GM21515 (cell line): ENCODE measurements at regions not wholly inside any gene's neighbourhood (a gene's known extent, or its start where the extent isn't known, plus 50 kb on each side); places are given as distances from the start of the nearest gene placed in this dataset.
"Not testable (repeated sequence)": the region's sequence is repeated elsewhere in the genome, so short reads cannot be mapped to it uniquely, and the experiment has no call there.

Experiments
- ATAC-seq: cut with Tn5 transposase; IDR thresholded peaks from one replicate; pipeline ENCODE4 v1.9.1; 2021; ENCODE audit not compliant: unreplicated experiment

DNA sequence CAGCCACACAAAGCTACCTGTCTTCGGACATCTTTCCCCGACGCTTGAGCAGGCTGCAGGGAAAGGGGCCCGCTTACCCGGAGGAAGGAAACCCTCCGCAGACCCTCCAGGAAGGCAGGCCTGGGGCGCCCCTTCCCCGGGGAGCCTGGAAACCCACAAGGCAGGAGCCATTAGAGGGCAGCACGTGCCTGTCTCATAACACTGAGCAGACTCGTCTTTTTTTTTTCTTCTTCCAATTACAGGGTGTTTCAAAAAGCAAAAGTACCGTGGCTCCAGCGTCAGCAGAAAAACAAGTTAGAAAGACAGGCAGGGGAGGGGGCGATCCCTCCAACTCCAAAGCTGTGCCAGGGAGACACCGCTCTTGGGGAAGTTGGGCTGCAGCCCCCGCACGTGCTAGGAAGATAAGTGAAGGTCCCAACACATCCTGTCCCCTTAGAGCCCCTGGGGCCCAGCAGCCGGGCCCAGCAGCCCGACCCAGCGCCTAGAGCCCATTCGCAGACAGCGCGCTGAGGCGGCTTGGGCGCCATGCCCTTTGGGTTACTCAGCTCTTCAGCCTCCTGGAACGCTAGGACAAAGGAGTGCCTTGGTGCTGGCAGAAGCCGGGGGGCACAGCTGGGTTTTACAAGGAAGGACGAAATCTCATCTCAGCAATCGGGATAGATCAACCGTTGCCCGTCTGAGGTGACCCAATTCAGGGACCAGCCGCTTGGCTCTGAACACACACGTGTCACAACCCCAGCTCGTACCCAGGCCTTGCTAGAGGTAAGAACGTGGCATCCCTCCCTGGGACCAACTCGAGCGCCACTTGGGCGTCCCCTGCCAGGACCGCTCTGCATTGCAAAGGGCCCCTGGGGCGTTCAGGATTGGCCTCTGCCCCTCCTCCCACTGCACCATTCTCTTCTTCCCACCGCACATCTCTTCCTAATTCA is 136.3 kb downstream of the LY86 start:
- ATAC-seq = no peak

DNA sequence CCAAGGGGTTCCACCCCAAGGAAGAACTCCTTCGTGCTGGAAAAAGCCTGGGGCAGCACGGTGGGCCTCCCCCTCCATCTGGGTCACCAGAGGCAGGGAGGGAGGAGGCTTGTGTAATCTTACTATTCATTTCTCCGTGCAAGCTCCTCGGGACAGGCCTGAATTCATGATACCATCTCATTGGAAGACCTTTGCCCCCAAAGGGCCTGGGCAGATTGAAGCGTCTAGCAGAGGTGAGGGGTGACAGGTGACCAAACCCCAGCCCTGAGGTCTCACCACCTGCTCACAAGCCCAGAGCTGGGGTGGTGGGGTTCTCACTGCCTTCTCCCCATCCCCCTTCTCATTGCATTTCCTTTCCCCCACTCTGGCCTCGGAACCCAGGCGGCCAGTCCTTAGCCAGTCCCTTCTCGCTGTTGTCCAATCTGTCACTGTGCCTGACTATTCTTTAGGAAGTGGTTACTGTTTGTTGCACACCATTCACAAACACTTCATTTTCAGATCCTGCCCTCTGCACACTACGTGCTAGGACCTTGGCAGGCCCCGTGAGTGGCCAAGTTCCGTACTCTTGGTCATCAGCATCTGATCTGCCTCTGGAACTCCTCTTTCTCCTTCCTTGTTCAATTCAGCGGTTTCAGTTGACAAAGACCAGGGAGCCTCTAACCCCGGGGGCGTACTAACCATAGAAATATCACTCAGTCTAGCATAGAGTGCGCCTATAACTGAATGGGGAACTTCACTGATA is 137.1 kb downstream of the LY86 start:
- no peak for ATAC-seq

DNA sequence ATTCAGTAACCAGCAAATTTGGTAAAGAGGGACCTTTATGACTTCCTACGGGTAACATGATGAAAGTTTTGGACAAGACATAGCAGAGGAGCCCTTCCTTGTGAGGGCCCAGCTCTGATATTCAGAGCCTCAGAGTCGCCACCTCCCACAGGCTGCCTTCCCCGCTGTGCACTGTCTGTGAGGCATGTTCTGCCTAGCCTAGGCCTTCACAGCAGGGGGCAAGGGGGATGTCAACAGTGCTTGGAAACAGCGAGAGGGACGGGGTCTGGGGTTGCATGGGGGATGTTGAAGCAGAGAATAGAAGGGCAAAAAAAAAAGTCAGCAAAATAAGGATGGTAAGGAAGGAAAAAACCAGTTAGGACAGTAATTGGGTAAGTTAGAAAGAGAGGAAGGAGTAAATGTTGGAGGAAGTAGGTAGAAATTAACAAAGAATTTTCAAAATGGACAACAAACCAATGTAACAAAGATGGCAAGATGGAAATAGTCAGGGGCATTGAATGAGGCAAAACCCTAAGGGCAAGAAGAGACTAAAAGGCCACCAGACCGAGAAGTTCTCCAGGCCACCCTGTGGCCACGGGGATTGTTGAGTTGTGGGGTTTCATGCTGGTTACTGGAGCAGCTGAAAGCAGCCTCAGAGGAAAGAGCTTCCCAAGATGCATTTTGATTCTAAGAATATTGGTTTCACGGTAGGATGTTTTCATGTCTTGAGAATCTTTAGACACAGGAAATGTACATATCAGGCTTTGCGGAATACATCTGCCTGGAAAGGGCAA is 139.8 kb downstream of the LY86 start:
- ATAC-seq = no peak

DNA sequence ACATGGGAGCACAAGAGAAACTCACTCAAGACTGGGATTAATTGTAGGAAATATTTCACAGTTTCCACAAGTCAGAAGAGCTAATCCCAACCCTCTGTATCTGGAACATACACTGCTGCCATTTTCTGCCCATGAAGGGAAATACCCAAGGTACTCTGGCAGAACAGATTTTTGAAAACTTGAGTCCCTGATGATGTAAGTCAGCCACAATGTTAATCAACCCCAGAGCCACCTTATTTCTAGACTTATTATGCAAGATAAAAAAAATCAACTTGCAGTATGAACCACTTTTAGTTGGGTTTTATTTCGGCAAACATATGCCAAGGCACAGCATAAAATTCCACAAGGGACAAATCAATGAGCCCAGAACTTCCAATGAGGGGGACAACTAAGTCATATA is 141.5 kb downstream of the LY86 start:
- ATAC-seq = no peak

DNA sequence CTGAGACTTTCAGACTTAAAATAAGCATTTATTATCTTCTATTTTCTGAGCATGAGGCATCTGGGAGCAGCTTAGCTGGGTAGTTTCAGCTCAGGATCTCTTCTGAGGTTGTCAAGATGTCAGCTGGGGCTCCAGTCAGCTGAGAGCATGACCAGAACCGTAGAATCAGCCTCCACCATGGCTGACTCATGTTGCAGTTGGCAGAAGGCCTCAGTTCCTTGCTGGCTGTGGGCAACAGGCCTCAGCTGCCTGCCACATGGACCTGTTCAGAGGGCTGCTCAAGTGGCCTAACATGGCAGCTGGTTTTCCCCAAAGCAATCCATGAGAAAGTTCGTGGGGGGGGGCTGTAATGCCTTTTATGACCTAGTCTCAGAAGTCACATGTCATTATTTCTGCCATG is 142.3 kb downstream of the LY86 start:
- no peak for ATAC-seq

DNA sequence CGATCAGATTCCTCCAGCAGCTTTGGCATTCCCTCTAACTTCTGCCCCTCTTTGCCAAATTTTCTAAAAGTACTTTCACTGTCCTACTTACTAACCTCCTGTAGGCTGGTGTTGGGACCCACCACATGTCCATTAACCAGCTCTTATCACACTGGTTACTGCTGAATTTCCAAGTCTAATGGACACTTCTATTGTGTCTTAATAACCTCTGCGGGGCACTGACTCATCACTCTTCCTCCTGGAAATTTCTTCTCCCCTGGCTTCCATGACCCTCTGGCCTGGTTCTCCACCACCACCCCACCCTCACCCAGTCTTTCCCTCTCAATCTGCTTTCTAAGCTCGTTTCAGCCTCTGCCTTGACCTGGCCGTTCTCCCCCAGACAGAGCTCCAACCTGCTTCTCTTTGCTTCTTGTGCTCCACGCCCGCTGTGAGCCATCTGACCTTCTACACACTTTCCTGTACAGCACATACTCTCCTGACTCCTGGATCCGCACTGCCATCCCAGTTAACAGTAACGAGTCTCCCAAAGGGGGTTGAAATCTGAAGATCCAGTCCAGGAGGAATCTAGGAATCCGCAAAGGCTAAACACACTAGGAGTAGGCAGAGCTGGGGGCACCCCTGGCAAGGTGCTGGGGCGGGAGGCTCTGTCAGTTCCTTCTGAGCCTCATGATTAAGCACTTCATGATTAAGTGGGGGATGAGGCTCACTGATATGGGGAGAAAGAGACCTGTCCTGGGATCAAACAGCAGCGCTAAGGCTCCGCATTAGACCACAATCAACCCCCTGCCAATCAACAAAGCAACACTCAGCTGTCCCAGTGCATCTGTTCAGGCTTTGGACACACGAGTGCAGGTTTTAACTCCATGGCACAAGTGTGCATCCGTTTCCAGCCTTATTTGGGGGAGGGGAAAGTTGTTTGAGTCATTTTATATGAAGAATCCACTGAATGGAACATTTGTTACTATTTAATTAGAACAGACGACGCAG is 146.3 kb downstream of the LY86 start:
- ATAC-seq = no peak

DNA sequence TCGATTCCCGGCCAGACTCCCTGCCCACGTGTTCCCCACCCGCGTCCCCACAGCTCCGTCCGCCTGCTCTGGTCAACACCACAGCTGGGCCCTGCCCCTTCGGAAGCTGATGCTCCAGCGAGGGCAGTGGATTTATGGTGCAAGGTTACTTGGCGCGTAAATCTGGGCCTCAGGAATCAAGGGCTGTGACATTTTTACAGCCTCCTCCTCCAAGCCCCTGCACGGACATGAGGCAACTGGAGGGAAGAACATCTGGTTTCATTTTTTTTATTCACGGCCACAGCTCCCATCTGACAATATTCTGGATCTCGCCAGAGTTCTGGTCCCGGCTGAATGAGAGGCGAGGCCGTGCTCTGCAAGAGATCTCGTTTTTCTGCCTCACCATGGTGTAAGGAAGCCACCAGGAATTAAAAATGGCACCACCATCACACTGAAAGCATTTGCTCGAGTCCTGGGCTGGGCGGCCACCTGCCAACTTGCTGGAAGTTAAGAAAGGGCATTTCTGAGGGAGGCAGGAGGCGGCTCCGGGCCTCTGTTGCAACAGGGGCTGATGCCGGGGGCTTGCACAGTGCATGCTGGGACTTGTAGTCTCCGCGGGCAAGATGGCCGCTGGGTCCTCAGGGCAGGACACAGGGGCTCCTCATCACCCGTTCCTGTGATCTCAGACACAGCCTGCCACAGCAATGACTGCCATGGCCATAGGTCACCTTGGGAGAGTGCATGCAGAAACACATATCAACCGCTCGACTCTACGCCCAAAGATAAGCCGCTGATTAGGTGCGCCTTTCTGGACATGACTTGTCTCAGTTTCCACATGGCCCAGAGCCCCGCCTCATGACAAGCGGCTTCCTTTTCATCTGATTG is 148.5 kb downstream of the LY86 start:
- no peak for ATAC-seq

DNA sequence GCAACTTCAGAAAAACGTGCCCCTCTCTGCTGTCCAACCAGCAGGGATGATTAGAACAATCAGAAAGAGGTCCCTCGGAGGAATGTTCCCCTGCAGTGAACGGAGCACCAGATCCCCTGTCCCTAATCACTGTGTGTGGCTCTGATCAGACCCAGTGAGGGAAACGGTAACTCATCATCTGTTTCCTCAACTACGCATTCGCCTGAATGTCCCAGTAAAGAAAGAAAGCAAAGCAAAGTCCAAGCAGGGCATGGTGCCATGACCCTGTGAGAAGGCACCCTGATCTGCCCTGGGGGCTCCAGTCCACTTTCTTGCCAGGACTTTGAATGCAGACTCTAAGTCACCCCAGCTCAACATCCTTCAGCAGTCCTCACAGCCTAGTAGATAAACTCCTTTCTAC is 149.2 kb downstream of the LY86 start:
- ATAC-seq = no peak

DNA sequence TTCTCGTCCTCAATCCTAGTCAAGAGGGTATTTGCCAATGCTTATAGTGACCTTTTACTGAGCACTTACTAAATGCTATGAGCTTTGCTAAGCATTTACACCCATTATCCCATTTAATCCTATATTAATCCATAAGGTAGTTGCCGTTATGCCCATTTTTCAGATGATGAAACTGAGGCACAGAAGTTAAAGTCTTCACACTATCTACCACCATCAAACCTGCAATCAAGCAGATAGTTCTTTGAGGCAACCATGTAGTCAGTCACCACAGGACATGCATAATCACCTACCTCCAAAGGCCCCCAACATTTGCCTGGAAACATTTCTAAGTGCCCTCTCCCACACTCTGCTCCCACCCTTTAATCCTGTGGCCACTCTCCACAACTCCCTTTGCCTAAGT is 149.6 kb downstream of the LY86 start:
- no peak for ATAC-seq

DNA sequence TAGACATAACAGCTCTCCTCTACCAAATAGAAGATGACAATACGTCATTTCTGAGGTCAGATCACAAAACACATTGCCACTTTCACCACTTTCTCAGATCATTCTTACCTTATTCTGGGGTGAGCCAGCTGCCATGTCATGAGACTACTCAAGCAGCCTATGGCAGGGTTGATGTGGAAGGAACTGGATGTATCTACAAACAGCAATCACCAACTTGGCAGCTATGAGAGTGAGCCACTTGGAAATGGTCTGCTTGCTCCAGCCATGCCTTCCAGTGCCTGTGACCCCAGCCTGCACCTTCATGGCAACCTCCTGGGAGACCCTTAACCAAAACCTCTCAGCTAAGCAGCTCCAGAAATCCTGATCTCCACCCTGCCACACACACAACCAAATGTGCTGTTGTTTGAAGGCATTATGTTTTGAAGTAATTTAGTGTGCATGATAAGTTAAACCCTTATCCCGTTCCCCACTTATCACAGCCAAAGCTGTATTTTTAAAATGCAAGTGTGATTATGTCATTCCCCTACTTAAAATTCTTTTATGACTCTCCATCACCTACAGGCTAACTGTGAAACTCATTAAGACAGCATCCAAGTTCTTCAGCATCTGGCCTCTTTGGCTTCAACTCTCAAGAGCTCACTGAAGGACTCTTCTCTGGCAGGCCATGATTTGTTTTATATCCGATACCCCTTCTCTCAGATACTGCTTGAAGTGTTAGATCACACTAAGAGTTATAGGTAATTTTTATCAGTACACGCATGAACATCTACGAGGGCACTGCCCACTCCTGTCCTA is 150.6 kb downstream of the LY86 start:
- no peak for ATAC-seq

DNA sequence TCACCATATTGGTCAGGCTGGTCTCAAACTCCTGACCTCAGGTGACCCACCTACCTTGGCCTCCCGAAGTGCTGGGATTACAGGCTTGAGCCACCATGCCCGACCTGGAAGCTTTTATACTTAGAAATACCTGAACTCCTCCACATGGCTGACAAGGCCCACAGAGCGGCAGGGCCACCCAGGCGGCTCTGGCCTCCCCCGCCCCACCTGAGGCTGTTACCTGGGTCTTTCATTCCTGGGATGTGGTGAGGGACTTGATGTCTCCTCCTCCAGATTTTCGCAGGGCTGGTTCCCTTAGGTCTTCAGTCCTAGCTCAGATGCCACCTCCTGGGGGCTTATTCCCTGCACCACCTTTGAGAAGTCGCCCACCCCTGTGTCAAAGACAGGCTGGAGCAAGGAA is 152.1 kb downstream of the LY86 start:
- ATAC-seq = no peak

DNA sequence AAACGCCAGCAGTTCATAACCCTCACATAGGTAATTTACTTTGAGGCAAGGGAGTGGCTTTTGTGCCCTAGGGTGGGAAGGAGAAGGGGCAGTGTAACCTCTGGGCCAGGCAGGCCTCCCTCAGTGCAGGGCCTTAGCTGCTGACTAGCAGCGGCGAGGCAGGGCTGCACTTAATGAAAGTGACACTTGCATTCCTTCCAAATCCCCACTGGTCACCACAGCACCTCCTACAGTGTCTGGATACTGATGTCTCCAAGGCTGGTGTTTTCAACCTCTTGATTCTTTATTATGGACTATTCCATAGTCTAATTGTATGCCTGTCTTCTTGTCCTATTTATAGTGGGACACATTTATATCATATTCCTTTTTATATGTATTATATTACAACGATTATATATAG is 152.7 kb downstream of the LY86 start:
- no peak for ATAC-seq

DNA sequence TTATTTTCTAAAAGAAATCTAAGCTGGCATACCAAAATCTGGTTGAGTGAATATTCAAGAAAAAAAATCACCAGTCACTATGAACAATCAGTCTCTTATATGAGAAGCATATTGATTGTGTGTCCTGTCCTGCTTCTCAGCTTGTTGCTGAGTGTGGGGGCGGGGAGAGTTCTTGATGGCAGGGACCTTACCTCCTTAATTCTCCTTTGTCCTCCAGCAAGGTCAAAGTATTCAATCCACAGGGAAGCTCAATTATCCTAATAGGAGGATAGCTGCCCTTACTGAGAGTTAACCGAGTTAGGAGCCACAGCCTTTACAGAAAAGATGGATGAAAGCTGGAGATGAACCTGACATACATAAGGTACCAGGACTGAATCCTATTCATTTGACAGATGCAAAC is 154.0 kb downstream of the LY86 start:
- no peak for ATAC-seq

DNA sequence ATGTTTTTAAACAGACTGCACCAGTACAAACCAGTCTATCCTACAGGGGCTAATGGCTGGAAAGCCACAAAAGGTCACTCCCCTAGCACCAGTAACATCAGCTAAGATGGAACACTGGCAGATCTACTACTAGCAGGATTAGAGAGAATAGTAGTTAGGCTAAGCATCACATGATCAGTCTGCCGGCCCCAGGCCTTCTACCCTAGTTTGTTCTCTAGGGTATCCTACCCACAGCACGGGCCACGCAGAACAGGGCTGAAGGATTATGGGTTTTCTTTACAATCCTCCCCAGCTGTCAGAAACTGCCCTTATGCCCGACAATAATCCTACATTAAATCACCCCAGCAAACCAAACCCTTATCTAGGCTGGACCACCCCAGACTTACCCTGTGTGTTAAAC is 156.0 kb downstream of the LY86 start:
- no peak for ATAC-seq

DNA sequence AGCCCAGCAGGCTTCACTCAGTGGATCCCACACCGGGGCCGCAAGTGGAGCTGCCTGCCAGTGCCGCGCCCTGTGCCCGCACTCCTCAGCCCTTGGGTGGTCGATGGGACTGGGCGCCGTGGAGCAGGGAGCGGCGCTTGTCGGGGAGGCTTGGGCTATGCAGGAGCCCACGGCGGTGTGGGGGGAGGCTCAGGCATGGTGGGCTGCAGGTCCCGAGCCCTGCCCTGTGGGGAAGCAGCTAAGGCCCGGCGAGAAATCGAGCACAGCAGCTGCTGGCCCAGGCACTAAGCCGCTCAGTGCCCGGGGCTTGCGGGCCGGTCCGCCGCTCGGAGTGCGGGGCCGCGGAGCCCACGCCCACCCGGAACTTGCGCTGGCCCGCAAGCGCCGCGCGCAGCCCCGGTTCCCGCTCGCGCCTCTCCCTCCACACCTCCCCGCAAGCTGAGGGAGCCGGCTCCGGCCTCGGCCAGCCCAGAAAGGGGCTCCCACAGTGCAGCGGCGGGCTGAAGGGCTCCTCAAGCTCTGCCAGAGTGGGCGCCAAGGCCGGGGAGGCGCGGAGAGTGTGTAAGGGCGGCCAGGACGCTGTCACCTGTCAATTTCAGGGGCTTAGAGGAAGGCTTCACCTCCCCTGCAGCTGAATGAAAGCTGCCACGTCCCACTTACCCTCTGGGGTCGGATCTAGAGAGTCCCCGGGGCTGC is 157.3 kb downstream of the LY86 start:
- not testable (repeated sequence) for ATAC-seq

DNA sequence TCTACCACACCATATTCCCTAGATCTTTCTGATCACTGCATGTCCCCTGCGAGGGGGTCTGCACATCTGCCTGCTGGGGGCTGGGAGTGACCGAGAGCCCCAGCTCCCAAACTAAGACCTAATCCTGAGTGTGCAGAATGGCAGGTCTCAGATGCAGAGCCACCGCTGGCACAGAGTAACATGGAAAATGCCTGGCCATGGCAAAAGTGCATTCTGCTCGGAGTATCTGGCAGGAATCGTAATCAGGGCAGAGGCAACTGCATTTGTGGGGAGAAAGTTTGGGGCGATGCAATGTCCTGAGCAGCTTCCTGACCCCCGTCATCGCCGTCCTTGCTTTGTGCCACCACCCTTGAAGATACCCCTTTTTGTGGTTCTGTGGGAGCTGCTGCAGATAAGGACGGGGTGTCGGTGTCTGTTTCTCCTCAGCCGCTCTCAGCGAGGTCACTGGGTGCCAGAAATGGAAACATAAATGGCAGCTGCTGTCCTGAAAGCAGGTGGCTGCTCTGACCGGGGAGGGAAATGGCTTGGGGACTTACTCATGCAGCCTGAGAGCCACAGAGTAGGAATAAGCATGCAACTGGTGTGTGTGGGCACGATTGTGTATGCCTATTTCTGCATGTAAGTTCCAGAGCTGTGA is 157.9 kb downstream of the LY86 start:
- no peak for ATAC-seq

DNA sequence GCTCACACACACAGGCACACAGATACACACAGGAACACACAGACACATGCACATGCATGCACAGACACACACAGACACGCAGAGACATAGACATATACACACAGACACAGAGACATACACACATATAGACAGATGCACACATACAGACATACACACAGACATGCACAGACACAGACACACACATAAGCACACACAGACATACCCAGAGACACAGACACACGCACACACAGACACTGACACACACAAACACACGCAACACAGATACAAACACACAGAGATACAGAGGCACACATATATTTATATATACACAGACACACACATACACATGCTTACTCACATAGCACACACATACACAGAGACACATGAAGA is 158.4 kb downstream of the LY86 start:
- ATAC-seq = no peak

DNA sequence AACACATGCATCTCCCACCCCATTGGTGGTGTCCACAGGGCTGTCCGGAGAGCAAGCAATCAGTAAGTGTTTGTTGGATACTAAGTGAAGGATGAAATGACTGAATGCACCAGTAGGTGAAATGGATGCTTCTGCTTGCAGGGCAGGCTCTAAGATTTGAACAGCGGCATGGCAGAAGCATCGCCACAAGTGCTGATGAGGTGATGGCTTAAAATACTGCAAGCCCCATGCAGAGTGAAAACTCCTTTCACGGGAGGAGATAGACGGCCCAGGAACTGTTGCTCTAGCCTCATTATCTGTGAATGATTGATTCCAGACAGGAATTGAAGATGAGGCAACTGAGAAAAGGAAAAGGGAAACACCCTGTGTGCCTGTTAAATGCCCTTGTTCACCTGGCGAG is 158.9 kb downstream of the LY86 start:
- no peak for ATAC-seq
